GM18867 (cell line): ENCODE measurements at regions not wholly inside any gene's neighbourhood (a gene's known extent, or its start where the extent isn't known, plus 50 kb on each side); places are given as distances from the start of the nearest gene placed in this dataset.
"Not testable (repeated sequence)": the region's sequence is repeated elsewhere in the genome, so short reads cannot be mapped to it uniquely, and the experiment has no call there.

Source experiments
- ATAC-seq: cut with Tn5 transposase; IDR thresholded peaks from one replicate; pipeline ENCODE4 v1.9.1; 2021; ENCODE audit warnings: mild to moderate bottlenecking, moderate library complexity; ENCODE audit not compliant: unreplicated experiment

DNA sequence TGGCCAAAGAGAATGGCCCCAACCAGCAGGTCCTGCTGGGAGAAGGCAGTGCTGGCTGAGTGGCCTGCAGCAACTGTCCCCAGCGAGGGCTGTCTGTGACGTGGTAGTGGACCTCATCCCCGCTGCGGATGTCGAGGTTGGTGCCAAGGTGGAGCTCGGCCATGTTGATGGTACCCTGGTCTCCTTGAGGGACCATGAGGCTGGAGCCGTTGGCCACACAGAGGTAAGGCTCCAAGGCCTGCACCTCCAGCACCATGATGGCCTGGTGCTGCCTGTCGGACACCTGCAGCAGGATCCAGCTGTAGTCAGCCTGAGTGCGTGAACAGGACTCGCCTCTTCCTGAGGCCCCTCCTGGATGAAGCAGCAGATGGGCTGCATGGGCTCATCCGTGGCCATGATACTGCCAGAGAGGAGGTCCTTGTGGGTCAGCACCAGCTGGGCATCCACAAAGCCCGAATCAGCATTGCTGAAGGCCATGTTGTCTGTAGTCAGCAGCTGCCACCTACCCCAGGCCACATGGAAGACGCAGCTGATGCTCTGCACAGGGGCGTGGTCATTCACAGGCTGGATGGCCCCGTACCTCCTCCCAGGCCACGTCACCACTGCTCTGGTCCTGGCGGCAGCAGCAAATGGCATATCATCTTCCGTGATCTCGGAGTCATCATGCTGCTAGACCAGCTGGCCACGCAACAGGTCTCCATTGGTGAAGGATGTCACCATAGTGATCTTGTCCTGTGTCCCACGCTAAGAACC is 167.5 kb downstream of the GOLGA6L4 start:
- no peak for ATAC-seq

DNA sequence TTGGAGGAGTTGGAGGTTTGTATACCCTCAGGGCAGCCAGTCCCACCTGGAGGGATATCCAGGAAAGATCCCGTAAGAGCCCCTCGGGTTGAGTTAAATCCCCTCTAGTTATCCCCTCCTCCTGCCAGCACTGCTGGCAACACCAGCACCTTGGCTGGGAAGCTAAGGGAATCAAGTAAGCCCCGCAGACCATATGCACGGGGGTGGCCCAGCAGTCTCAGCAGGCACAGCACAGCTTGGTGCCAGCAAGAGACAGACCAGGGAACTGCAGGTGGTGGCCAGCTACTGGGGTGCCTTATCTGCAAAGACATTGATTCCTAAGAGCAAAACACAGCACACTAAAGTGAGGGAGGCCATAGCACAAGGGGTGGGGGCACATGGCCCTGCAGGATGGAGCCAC is 173.8 kb downstream of the GOLGA6L4 start:
- ATAC-seq: not testable (repeated sequence)

DNA sequence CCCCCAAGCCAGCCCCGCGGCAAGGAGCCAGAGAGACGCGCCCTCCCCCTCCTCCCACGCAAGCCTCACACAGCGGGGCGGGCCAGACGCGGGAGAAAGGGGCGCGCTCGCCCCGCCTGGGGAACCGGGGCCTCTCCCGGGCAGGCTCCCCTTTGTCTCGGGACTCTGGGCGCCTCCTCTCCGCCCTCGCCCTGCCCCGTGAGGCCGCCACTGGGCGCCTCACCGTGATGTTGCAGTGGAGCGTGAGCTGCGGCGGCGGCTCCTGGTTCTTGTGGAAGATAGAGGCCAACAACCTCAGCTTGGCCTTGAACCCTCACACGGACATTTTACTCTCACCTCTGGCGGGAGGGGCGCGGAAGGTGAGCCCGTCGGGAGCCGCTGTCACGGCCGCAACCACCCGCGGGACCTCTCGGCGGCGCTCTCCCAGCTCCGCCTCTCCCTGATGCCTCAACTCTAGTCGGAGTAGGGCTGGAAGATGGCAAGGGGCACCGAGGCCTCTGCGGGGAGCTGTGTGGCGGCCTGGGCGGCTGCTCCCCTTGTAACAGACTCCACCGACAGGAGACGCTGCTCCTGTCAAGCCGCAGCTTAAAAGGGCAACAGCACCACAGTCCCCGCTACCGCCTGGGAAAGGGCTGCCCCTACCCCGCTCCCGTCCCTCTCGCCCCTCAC is 179.2 kb upstream of the ZSCAN2 start:
- ATAC-seq: not testable (repeated sequence)

DNA sequence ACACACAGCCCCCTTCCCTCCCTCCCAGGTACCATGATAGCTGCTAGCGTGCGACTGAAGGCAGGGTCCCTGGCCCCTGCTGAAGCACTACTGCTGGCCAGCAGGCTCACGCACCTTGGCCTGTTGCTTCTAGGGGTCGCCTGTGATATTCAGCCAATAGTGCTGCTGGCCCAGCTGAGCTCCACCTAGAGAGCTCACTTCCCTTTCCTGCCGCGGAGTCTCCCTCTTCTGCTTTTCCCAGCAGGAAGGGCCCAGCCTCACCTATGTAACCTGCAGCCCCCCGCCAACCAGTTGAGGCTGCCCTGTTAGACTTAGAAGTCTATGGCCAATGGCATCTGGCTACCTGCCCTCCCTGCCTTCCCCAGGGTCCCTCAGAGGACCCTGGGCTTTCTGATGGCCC is 175.5 kb upstream of the ZSCAN2 start:
- not testable (repeated sequence) for ATAC-seq

DNA sequence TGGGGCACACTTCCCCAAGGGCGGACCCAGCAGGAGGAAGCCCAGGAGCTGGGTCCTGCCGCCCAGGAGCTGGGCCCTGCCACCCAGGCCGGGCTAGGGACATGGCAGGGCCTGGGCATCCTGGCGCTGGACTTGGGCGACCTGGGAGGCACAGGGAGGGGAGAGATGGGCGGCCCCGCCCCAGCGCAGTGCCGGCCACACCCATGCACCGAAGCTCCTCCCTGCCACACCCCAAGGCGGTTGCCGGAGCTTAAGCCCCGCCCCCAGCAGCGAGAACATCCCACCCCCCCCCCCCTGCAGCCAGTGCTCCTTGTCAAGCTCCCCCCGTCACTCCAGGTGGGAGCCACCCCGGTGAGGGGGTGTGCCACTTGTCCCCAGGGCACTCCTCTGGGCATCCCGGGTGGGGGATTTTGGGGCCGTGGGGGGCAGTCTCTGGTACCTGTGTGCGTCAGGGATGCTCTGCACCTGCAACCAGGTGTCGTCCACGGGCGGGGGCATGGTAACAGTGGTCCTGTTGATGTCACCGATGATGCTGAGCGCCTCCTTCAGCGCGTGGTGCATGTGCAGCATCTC is 127.4 kb upstream of the ZSCAN2 start:
- not testable (repeated sequence) for ATAC-seq

DNA sequence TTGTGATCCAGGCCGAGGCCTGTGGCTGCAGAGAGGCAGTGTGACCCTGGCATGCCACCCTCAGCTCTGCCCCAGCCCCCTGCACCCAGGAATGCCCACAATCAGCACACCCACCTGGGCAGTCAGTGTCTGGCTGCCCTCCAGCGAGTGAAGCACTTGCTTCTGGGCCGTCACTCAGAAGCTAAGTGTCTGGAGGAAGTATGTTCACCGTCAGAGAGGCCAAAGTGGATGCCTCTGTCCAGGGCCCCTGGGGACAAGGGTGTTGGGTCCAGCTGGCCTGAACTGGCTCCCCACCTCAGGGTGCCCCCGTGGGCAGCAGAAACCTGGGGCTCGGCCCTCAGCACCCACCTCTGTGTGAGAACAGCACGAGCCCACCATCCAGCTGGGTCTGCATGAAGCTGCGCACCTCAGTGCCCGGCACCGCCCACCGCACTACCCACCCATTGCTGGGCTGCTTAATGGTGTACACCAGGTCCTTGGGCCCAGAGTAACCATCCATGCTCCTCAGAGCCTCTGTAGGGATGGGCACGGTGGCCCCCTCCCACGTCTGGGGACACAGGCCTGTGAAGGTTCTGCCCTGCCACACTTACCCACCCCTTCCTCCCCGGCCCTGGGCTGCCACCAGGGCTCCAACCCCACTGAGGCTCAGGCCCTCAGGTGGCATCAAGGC is 124.3 kb upstream of the ZSCAN2 start:
- ATAC-seq: not testable (repeated sequence)

DNA sequence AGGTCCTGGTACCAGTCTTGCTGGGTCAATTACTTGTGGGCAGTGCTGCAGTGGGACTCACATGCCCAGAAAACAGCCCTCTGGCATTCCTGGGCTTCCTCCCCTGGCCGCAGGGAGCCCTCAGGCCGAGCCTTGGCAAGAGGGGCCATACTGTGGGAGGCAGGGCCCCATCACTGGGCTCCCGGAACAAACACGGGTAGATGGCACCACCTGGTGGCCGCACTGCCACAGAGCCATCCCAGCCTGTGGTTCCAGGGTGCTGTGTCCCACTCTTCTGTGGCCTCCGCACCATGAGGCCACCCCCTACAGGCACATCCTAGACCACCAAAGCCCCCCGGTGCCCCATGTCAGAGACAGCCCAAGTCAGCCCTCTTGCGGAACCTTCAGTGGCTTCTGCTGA is 123.3 kb upstream of the ZSCAN2 start:
- peak; percentile 84 for ATAC-seq

DNA sequence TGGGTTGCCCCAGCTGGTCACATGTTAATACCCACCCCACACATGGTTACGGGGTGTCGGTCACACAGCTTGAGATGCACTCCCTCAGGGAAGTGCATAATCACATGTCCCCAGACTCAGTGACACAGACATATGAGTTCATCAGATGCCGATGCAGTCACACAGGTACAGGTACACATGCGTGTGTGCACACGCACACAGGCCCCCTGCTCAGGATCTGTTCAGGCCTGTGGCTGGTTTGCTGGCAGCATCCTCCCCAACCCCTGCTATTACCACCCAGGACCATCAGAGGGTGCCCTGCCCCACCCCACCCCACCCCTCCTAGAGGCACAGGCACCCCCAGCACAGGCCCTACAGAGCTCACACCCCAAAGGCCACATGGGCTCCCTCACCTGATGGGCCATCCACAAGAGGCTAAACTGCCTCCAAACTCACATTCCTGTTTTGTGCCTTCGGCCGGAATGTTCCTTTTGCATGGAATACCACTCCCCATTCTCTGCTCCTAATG is 120.6 kb upstream of the ZSCAN2 start:
- ATAC-seq: not testable (repeated sequence)

DNA sequence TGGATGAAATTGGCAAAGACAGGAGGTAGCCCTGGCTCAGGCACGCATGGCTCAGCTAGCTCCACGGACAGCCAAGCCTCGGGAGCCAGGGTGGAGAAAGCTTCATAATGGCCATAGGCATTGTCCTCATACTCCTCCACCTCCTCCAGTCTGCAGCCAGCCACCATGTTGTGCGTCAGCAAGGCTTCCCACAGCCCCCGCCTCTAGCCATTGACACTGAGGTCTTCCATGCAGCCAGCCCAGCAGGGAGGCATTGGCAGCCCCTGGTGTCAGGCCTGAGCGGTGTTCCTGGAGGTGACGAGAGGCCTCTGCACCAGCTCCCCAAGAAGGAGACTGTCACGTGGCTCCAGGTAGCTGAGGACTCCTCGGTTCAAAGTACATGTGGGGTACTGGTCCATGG is 117.0 kb upstream of the ZSCAN2 start:
- ATAC-seq: not testable (repeated sequence)

DNA sequence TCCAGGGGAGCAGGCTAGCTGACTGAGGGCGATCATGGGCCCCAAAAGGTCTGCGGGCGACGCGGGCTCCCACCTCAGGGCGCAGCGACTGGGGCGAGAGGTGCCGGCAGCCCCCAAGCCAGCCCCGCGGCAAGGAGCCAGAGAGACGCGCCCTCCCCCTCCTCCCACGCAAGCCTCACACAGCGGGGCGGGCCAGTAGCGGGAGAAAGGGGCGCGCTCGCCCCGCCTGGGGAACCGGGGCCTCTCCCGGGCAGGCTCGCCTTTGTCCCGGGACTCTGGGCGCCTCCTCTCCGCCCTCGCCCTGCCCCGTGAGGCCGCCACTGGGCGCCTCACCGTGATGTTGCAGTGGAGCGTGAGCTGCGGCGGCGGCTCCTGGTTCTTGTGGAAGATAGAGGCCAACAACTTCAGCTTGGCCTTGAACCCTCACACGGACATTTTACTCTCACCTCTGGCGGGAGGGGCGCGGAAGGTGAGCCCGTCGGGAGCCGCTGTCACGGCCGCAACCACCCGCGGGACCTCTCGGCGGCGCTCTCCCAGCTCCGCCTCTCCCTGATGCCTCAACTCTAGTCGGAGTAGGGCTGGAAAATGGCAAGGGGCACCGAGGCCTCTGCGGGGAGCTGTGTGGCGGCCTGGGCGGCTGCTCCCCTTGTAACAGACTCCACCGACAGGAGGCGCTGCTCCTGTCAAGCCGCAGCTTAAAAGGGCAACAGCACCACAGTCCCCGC is 100.5 kb upstream of the ZSCAN2 start:
- not testable (repeated sequence) for ATAC-seq

DNA sequence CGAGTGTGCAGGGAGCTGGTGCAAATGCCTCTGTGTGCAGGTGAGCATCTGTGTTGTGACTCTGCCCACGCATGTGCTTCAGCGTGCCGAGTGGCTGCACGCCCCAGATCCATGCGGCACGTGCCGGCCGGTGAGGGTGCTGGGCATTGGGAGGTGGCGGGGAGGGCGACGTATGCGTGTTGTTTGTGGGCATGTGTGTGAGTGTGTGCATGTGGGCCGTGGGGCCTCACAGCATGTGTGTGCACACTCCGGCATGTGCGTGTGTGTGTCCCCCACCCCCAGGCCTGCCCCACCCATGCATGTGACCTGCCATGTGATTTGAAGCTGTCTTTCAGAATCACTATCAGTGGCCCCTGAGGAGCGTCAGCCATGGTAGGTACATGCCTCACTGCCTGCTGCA is 97.7 kb upstream of the ZSCAN2 start:
- not testable (repeated sequence) for ATAC-seq

DNA sequence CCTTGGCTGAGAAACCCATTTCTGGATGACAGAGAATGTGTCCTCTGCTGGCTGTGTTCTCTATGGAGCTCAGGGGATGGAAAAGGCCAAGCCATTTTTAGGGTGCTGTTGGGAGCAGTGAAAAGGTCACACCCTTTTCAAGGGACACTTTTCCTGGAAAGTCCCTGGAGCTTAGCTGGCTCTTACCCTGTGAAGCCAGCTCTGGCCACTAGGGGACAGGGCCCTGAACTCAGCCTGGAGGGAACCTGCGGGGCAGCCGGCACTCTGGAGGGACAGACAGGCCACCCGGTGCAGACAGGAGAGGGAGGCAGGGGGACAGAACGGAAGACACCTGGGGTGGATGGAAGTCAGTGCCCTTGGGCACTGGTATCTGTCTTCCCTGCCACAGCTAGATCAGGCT is 95.3 kb upstream of the ZSCAN2 start:
- ATAC-seq: not testable (repeated sequence)

DNA sequence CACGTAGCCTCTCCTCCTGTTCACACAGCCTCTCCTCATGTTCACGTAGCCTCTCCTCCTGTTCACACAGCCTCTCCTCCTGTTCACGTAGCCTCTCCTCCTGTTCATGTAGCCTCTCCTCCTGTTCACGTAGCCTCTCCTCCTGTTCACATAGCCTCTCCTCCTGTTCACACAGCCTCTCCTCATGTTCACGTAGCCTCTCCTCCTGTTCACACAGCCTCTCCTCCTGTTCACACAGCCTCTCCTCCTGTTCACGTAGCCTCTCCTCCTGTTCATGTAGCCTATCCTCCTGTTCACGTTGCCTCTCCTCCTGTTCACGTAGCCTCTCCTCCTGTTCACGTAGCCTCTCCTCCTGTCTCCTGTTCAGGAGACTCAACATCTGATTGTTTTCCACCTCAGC is 88.5 kb upstream of the ZSCAN2 start:
- ATAC-seq: not testable (repeated sequence)

DNA sequence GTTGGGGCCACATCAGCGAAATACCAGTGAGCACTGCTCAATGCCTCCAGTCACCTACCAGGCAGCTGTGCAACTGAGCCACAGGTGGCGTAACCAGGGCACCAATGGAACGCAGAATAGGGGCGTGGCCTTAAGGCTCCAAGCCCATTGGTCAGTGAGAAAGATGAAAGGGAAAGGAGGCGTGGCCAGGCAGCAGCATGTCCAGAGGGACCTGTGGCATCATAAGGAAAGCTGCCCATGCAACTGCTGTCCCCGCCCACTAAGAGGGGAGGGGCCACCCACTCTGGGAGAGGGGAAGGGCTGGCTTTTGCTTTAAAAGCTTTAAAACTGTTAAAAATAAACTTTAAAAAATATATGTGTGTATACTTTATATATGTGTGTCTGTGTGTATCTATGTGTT is 84.0 kb upstream of the ZSCAN2 start:
- ATAC-seq: not testable (repeated sequence)

DNA sequence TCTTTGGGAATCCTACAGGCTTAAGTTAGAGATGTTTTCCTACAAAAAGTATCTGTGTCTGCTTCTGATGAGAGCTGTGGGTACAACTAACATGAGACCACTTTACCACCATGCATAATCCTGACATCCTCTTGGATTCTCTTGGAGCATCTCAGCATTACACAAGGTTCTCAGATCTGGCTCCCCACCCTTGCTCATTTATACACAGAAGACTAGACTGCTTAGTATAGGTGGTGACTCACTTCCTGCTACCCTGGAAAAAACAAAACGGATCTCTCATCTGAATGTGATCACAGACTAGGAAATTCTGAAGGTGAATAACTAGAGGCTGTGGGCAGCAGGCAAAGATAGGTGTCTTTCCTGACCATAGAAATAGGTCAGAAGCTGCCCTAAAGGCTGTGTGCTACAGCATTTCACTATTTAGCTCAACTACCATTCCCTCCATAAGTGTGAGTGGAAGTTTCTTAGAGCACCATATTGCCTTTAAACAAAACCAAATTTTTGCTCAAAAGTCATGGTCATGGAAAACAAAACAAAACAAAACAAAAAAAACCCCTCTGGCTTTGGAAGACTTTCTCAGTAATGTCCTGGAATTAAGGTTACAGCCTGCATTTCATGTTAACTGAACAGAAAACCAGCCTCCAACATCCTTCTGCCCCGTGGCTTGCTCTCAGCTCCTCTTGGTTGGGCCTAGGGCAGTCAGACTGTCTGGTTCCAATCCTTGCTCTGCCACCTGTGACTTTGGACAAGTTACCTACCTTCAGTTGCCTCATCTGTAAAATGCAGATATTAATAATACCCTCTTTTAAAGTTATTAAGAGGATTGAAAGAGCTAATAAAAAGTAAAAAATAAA is 75.1 kb upstream of the ZSCAN2 start:
- not testable (repeated sequence) for ATAC-seq

DNA sequence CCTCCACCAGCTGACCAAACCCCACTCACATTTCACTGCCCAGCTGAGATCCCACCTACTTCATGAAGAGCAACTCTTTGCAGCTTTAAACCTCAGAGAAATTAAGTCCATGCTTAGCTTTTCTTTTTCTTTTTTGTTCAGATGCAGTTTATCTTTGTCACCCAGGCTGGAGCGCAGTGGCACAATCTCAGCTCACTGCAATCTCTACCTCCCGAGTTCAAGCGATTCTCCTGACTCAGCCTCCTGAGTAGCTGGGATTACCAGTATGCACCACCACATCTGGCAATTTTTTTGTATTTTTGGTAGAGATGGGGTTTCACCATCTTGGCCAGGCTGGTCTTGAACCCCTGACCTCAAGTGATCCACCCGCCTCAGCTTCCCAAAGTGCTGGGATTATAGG is 70.1 kb upstream of the ZSCAN2 start:
- ATAC-seq: not testable (repeated sequence)

DNA sequence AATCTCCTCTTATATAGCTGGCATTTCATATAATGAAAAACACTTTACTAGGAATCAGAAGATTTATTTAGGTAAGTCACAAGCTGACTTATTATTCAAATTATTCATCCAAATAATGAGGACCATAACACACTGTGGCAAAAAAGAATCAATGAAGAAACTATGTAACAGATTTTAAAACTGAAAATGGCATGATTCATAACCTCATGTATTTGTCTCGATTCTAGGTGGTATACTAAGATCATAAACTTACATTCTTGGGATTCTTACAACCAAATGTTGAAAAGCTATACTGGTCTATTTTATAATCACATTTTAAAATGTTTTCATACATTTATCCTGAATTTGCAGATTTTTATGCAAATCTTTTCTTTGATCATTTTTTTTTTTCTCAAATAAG is 69.6 kb upstream of the ZSCAN2 start:
- ATAC-seq: not testable (repeated sequence)

DNA sequence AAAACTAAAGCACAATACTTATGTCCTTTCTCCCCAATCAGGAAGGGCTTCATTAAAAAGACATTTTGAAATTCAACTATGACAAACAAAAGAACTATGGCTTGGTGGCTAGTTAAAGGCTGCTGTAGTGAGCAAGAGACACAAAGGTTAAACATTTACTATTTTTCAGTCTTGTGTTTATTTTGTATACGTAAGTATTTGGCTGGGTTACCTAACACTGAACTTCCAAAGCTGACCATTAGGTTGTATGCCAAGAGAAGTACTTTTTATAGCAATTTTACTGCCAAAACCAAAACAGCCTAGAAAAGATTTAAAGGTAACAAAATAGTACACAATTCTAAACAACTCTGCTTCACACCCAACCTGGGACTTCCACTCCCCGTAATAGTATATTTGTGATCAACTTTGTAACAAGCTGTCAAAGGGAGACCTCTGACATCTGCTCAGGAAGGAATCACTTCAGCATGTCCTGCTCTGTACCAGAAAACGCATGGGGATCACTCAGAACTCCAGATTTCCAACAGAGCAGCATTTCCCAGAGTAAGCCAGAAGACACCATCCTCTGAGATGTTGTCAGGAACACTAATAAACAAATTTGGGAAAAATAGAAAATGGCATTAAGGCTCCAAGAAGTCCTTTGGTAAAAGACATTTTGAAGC is 69.0 kb upstream of the ZSCAN2 start:
- not testable (repeated sequence) for ATAC-seq

DNA sequence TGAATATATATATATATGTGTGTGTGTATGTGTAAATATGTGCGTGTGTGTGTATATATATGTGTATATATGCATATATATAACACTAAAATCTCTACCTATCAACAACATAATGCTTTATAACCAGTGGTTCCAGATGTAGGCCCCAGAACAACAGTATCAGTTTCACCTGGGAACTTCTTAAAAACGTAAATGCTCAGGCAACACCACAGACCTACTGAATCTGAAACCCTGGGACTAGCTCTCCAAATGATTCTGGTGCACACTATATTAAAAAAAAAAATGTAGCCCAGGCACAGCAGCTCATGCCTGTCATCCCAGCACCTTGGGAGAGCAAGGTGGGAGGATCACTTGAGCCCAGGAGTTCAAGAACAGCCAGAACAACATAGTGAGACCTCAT is 67.1 kb upstream of the ZSCAN2 start:
- not testable (repeated sequence) for ATAC-seq
